Mammary epithelial cell (primary cell): ENCODE measurements at regions not wholly inside any gene's neighbourhood (a gene's known extent, or its start where the extent isn't known, plus 50 kb on each side); places are given as distances from the start of the nearest gene placed in this dataset.

Experiments used
- CTCF ChIP-seq, 2 donors: IDR thresholded peaks in 1 of 2; conservative IDR thresholded peaks in 1 of 2; 2 replicates each; pipeline ENCODE4 v1.5.1; 2011 to 2012; ENCODE audit warnings: inconsistent platforms in 2 of 2, low read length in 2 of 2, mild to moderate bottlenecking in 2 of 2, control low read depth in 1 of 2, low read depth in 1 of 2; ENCODE audit not compliant: insufficient read depth in 1 of 2; ENCODE audit errors: extremely low read depth in 1 of 2
- EZH2 ChIP-seq: IDR thresholded peaks from 2 replicates; pipeline ENCODE4 v1.6.1; 2012; ENCODE audit warnings: low read length, inconsistent platforms, borderline replicate concordance

- TF ChIP-seq CTCF (conservative IDR thresholded peaks at IDR 0.05 in 1 of 2, IDR thresholded peaks at IDR 0.05 in 1 of 2; ENCODE audit: extremely low read depth in 1 of 2, insufficient read depth in 1 of 2, low read depth in 1 of 2, low read length in 2 of 2): no peak
- no peak for TF ChIP-seq EZH2
Observed at GRCh38 chr3:3340965-3341895, 161.7 kb upstream of the CRBN start.
